ENCODE measurements at regions not wholly inside any gene's neighbourhood (a gene's known extent, or its start where the extent isn't known, plus 50 kb on each side); places are given as distances from the start of the nearest gene placed in this dataset.

DNA sequence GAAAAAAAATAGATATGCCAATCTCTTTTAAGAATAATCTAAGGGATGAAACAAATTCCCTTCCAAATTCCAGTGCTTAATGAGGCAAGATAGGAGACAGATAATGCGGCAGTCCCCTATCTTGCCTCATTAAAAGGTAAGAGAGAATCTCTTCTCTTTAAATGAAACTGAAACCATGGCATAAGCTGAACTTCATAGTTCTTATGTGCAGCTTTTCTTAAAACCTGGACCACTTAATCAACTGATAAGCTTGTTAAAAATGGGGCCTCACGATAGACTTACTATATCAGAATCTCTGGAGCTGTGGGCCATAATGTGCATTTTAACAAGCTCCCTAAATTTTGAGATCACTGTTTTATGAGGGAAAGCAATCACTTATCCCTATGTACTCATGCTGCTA, 79.2 kb downstream of the NIBAN1 start:
- Histone ChIP-seq H3K27ac (no peak overlapping the region), H3K27me3 (ENCODE audit: insufficient read depth, low read depth, severe bottlenecking) (no peaks in the 10 kb centered on the region), H3K36me3 (no peaks in the 10 kb centered on the region), H3K4me3 (ENCODE audit: low read depth, low read length) (no peak overlapping the region), H3K9me3 (ENCODE audit: severe bottlenecking) (no peaks in the 10 kb centered on the region)
- DNase-seq = no peak
- TF ChIP-seq, protein P1, sequence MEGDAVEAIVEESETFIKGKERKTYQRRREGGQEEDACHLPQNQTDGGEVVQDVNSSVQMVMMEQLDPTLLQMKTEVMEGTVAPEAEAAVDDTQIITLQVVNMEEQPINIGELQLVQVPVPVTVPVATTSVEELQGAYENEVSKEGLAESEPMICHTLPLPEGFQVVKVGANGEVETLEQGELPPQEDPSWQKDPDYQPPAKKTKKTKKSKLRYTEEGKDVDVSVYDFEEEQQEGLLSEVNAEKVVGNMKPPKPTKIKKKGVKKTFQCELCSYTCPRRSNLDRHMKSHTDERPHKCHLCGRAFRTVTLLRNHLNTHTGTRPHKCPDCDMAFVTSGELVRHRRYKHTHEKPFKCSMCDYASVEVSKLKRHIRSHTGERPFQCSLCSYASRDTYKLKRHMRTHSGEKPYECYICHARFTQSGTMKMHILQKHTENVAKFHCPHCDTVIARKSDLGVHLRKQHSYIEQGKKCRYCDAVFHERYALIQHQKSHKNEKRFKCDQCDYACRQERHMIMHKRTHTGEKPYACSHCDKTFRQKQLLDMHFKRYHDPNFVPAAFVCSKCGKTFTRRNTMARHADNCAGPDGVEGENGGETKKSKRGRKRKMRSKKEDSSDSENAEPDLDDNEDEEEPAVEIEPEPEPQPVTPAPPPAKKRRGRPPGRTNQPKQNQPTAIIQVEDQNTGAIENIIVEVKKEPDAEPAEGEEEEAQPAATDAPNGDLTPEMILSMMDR (IDR thresholded peaks at IDR 0.05; ENCODE audit: low read depth, low read length) = no peak

DNA sequence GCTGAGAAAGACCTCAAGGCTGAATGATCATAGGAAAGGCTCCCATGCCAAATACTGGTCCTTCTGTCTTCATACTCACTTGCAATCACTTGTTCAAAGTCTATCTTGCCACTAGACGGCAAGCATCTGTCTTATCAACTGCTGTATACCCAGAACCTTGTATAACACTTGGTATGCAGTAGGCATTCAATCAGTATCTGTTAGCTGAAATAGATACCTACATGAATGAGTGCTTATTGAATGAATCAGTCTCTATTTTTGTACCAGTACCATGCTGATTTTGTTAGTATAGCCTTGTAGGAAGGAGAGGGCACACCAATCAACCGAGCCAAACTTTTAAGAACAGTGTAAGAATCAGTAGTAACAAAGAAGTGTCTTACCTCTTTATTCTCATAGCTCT, 80.6 kb downstream of the NIBAN1 start:
- Histone ChIP-seq H3K9me3 (ENCODE audit: severe bottlenecking) (no peaks in the 10 kb centered on the region), H3K4me3 (ENCODE audit: low read depth, low read length) (no peak overlapping the region), H3K27ac (no peak overlapping the region), H3K27me3 (ENCODE audit: insufficient read depth, low read depth, severe bottlenecking) (no peaks in the 10 kb centered on the region), H3K36me3 (no peaks in the 10 kb centered on the region)
- no peak for DNase-seq
- TF ChIP-seq, protein P1 (IDR thresholded peaks at IDR 0.05; ENCODE audit: low read depth, low read length) = no peak

DNA sequence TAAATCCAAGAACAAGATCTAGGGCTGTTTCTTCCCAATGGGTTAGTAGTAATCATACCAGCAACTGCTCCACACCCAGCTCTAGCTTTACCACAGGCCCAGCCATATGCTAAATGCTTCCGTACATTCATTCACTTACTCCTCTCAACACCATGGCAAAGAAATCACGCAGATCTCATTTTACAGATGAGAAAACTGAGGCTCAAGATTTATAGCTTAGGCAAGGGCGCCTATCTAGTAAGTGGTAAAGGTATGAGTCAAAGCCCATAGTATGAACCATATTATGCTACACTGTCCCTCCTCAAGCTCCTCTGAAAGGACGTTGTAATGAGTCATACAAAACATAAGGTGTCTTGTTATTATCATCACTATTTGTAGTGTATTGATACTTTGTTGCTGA, 82.2 kb downstream of the NIBAN1 start:
- Histone ChIP-seq H3K4me3 (ENCODE audit: low read depth, low read length) (no peak overlapping the region), H3K9me3 (ENCODE audit: severe bottlenecking) (no peaks in the 10 kb centered on the region), H3K36me3 (no peaks in the 10 kb centered on the region), H3K27me3 (ENCODE audit: insufficient read depth, low read depth, severe bottlenecking) (no peaks in the 10 kb centered on the region), H3K27ac (no peak overlapping the region)
- TF ChIP-seq, protein P1 (IDR thresholded peaks at IDR 0.05; ENCODE audit: low read depth, low read length) = no peak
- DNase-seq = no peak

DNA sequence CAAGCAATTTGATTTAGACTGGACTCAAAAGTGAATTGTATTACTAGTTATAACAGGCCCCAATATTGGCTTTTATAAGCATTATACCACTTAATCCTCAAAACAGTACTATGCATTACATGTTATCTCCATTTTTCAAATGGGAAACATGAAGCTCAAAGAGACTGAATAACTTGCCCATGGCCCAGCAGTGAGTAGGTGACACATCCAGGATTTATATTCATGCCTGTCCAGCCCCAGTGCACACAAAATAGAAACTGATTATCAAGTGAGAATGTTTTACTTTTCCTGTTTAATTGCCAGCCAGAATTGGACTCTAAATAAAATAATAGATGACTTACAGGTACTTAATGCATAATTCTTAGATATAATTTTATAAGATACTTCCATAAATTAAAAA, 82.9 kb downstream of the NIBAN1 start:
- TF ChIP-seq, protein P1 (IDR thresholded peaks at IDR 0.05; ENCODE audit: low read depth, low read length) = no peak
- no peak overlapping the region for H3K4me3 ChIP-seq (ENCODE audit: low read depth, low read length)
- H3K27ac ChIP-seq = no peak overlapping the region

DNA sequence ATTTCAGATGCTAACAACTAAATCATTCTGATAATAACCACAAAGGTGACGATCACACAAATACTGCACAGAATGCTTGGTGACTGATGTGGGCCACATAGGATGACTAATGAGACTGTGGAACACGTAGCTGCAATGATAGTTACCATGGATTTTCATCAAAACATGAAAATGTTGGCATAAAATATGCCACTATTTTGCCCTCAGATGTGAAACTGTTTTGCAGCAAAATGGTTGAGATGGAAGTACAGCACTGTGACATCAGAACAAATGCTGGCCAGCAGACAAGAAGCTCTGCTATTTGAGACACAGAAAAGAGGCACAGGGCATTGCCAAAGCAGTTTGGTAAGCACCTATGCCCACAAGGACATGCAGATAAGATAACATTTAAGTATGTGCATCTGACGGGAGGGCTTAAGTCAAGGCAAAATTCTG, 83.8 kb downstream of the NIBAN1 start:
- H3K4me3 ChIP-seq (ENCODE audit: low read depth, low read length) = no peak overlapping the region
- H3K27ac ChIP-seq = no peak overlapping the region
- H3K36me3 ChIP-seq = no peaks in the 10 kb centered on the region
- H3K27me3 ChIP-seq (ENCODE audit: insufficient read depth, low read depth, severe bottlenecking) = no peaks in the 10 kb centered on the region
- DNase-seq = no peak
- no peaks in the 10 kb centered on the region for H3K9me3 ChIP-seq (ENCODE audit: severe bottlenecking)
- TF ChIP-seq, protein P1 (IDR thresholded peaks at IDR 0.05; ENCODE audit: low read depth, low read length) = no peak

More for the DNA sequence above, 82.9 kb downstream of the NIBAN1 start:
- Histone ChIP-seq H3K36me3 (no peaks in the 10 kb centered on the region), H3K27me3 (ENCODE audit: insufficient read depth, low read depth, severe bottlenecking) (no peaks in the 10 kb centered on the region), H3K9me3 (ENCODE audit: severe bottlenecking) (no peaks in the 10 kb centered on the region)
- DNase-seq = no peak

DNA sequence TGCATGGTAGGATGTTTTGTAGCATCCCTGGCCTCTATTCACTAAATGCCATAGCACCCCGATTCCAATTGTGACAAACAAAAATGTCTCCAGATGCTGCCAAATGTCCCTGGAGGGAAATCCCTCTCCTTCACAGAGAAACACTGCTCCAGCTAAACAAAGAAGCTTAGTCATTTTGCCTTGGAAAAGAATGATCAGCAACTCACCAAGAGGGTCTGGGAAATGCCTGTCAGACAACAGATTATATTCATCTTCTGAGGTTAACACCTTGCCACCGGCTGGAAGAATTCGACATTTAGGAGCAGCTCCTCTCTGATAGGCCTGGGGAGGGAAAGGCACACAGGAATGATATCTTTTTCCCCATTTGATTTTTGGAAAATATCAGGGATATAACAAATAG, 84.4 kb downstream of the NIBAN1 start:
- Histone ChIP-seq H3K36me3 (no peaks in the 10 kb centered on the region), H3K27me3 (ENCODE audit: insufficient read depth, low read depth, severe bottlenecking) (no peaks in the 10 kb centered on the region), H3K27ac (no peak overlapping the region), H3K9me3 (ENCODE audit: severe bottlenecking) (no peaks in the 10 kb centered on the region), H3K4me3 (ENCODE audit: low read depth, low read length) (no peak overlapping the region)
- TF ChIP-seq, protein P1 (IDR thresholded peaks at IDR 0.05; ENCODE audit: low read depth, low read length) = no peak
- no peak for DNase-seq

Measured in WERI-Rb-1 (cell line).